Keratinocyte (primary cell): ENCODE measurements at regions not wholly inside any gene's neighbourhood (a gene's known extent, or its start where the extent isn't known, plus 50 kb on each side); places are given as distances from the start of the nearest gene placed in this dataset.
"Not testable (repeated sequence)": the region's sequence is repeated elsewhere in the genome, so short reads cannot be mapped to it uniquely, and the experiment has no call there.

Source experiments
- DNase-seq: peaks from one replicate; pipeline ENCODE4 v3.0.0-alpha.2; 2011; ENCODE audit warnings: low read depth, missing footprints, low spot score
- FAIRE-seq: peaks from 2 replicates; lab custom pipeline; 2011; peaks lifted over from hg19 to GRCh38; lab: Jason Lieb, UNC
- H2AFZ ChIP-seq: 2 replicates; pipeline ENCODE4 v1.6.0; 2012; ENCODE audit warnings: low read length, control low read depth, inconsistent platforms; ENCODE audit not compliant: control insufficient read depth
- H3K27ac ChIP-seq: 2 replicates; pipeline ENCODE4 v1.5.1; 2011; ENCODE audit warnings: low read length; ENCODE audit not compliant: control insufficient read depth, insufficient read depth
- H3K27me3 ChIP-seq: 3 replicates; pipeline ENCODE4 v1.6.0; 2011; ENCODE audit warnings: low read length; ENCODE audit not compliant: control insufficient read depth, insufficient read depth; ENCODE audit errors: extremely low read depth
- H3K36me3 ChIP-seq, 2 experiments: 2 replicates in 1 of 2; 3 replicates in 1 of 2; pipeline ENCODE4 v1.5.1; 2011; ENCODE audit warnings: low read length in 2 of 2, mild to moderate bottlenecking in 1 of 2; ENCODE audit not compliant: control insufficient read depth in 2 of 2, insufficient read depth in 2 of 2; ENCODE audit errors: extremely low read depth in 1 of 2
- H3K4me1 ChIP-seq: 3 replicates; pipeline ENCODE4 v1.5.1; 2011; ENCODE audit warnings: low read length; ENCODE audit not compliant: control insufficient read depth, insufficient read depth; ENCODE audit errors: extremely low read depth
- H3K4me2 ChIP-seq: 3 replicates; pipeline ENCODE4 v1.6.0; 2011; ENCODE audit warnings: low read depth, low read length; ENCODE audit not compliant: control insufficient read depth, insufficient read depth; ENCODE audit errors: extremely low read depth
- H3K4me3 ChIP-seq, 3 experiments: fragments of 200-600 bp in 1 of 3; sonication (generic) in 1 of 3; 2 replicates in 2 of 3; 3 replicates in 1 of 3; pipeline ENCODE4 v1.5.1; 2011 to 2016; ENCODE audit warnings: low read length in 3 of 3, mild to moderate bottlenecking in 3 of 3, control low read depth in 2 of 3, inconsistent platforms in 1 of 3, low read depth in 1 of 3, mixed read lengths in 1 of 3, mixed run types in 1 of 3, moderate library complexity in 1 of 3; ENCODE audit not compliant: control insufficient read depth in 2 of 3, insufficient read depth in 2 of 3; ENCODE audit errors: extremely low read depth in 1 of 3
- H3K79me2 ChIP-seq: 2 replicates; pipeline ENCODE4 v1.6.0; 2012; ENCODE audit warnings: low read length; ENCODE audit not compliant: control insufficient read depth, insufficient read depth
- H3K9ac ChIP-seq: 3 replicates; pipeline ENCODE4 v1.6.0; 2011; ENCODE audit warnings: low read length; ENCODE audit not compliant: control insufficient read depth, insufficient read depth; ENCODE audit errors: extremely low read depth
- H3K9me1 ChIP-seq: 3 replicates; pipeline ENCODE4 v1.6.0; 2011; ENCODE audit warnings: low read length; ENCODE audit not compliant: control insufficient read depth, insufficient read depth; ENCODE audit errors: extremely low read depth
- H3K9me3 ChIP-seq: 2 replicates; pipeline ENCODE4 v1.5.1; 2012; ENCODE audit warnings: low read depth, low read length; ENCODE audit not compliant: control insufficient read depth
- H4K20me1 ChIP-seq: 3 replicates; pipeline ENCODE4 v1.6.0; 2011; ENCODE audit warnings: low read length; ENCODE audit not compliant: control insufficient read depth, insufficient read depth; ENCODE audit errors: extremely low read depth
- dilution Hi-C: fragments of 300-500 bp; cut with MboI; formaldehyde crosslinking; loops from one replicate; pipeline ENCODE4 v1.7.0; 2020; ENCODE audit warnings: low sequenced_read_pairs; ENCODE audit not compliant: extremely low pct_ligation_motif_present

DNA sequence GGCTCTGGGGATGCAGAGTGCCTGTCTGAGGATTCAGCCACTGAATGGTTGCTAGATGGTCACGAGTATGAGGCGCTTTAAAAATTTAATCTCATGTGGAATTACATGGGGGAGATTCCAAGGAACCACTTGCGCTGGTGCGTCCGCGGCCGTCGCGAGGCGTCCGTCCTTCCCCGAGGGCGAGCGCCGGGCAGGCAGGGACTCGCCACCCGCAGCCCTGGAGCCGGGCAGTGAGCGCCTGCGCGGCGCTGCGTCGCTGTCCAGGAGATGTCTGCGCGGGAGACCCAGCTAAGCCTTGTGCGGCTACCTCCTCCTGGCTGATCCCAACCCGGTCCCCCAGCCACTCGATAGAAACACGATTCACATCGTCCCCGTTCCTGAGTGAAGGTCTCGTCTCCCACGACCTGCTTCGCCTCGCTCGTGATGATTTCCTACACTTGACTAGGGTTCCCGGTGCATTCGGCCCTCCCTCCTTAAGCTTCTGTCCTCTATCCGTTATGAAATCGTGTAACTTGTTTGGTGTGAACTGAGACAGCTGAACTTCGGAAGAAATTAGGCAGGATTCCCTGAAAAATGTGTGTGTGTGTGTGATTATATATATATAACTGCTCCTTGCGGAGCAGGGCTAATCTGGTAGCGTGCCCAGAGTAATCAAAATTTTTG, 536.4 kb downstream of the PRIM2 start:
- H3K36me3 ChIP-seq, H3K79me2 ChIP-seq, H3K27me3 ChIP-seq, H2AFZ ChIP-seq, H3K4me1 ChIP-seq, H3K9ac ChIP-seq, DNase-seq, dilution Hi-C loops, H3K9me1 ChIP-seq, H4K20me1 ChIP-seq, H3K4me3 ChIP-seq, H3K9me3 ChIP-seq, H3K27ac ChIP-seq: not testable (repeated sequence)
- H3K4me2 ChIP-seq, result peak overlapping the region; percentile 10
- FAIRE-seq, result peak; percentile 81

- H3K4me1 ChIP-seq, H2AFZ ChIP-seq, H3K4me2 ChIP-seq, H3K4me3 ChIP-seq, dilution Hi-C loops, H3K36me3 ChIP-seq, FAIRE-seq, H3K9me3 ChIP-seq, DNase-seq, H3K27me3 ChIP-seq, H3K9me1 ChIP-seq, H3K9ac ChIP-seq, H4K20me1 ChIP-seq, H3K79me2 ChIP-seq, H3K27ac ChIP-seq: not testable (repeated sequence)
Measured at GRCh38 chr6:57860481-57861315, 543.3 kb downstream of the PRIM2 start.

GRCh38 chr6:57870083-57870482, 552.7 kb downstream of the PRIM2 start:
- H4K20me1 ChIP-seq, H3K4me1 ChIP-seq, H3K9me1 ChIP-seq, H2AFZ ChIP-seq, H3K36me3 ChIP-seq, dilution Hi-C loops, FAIRE-seq, DNase-seq, H3K9ac ChIP-seq, H3K27ac ChIP-seq, H3K9me3 ChIP-seq, H3K4me3 ChIP-seq, H3K27me3 ChIP-seq, H3K4me2 ChIP-seq, H3K79me2 ChIP-seq: not testable (repeated sequence)

DNA sequence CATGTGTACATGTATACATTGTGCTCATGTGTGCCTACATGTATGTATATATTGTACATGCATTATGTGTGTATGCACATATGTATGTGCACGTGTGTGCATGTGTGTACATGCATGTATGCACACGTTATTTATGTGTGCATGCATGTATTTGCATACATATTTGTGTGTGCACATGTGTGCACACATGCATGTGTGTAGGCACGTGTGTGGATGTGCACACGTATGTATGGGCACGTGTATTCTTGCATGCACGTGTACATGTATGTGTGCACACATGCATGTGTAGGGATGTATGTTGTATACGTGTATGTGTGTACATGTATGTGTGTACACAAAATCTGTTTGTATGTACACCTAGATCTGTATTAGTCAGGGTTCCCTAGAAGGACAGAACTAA, 556.0 kb downstream of the PRIM2 start:
- FAIRE-seq, dilution Hi-C loops: not testable (repeated sequence)

GRCh38 chr6:57876659-57877058, 559.2 kb downstream of the PRIM2 start:
- H4K20me1 ChIP-seq, H3K4me3 ChIP-seq, FAIRE-seq, H3K79me2 ChIP-seq, H3K9me3 ChIP-seq, H3K36me3 ChIP-seq, H3K4me2 ChIP-seq, H3K27me3 ChIP-seq, H3K27ac ChIP-seq, H2AFZ ChIP-seq, H3K9me1 ChIP-seq, H3K9ac ChIP-seq, dilution Hi-C loops, DNase-seq, H3K4me1 ChIP-seq: not testable (repeated sequence)

More for the DNA sequence above, 556.0 kb downstream of the PRIM2 start:
- not testable (repeated sequence) for H3K9ac ChIP-seq, H3K4me2 ChIP-seq, H3K27ac ChIP-seq, H3K4me3 ChIP-seq, H3K36me3 ChIP-seq, H3K27me3 ChIP-seq, H2AFZ ChIP-seq, H4K20me1 ChIP-seq, H3K9me1 ChIP-seq, H3K4me1 ChIP-seq, H3K79me2 ChIP-seq, DNase-seq, H3K9me3 ChIP-seq
